Hepatocyte (in vitro differentiated cells): ENCODE measurements at regions not wholly inside any gene's neighbourhood (a gene's known extent, or its start where the extent isn't known, plus 50 kb on each side); places are given as distances from the start of the nearest gene placed in this dataset.

ENCODE experiments used
- DNase-seq: peaks from one replicate; pipeline ENCODE4 v3.0.0-alpha.2; 2016; ENCODE audit warnings: low spot score
- H2AFZ ChIP-seq: fragments of 200-600 bp; sonication (generic); 2 replicates; pipeline ENCODE4 v1.6.0; 2016; ENCODE audit warnings: antibody characterized with exemption, mild to moderate bottlenecking
- H3K27ac ChIP-seq: fragments of 200-600 bp; sonication (generic); 2 replicates; pipeline ENCODE4 v1.5.1; 2016; ENCODE audit warnings: mild to moderate bottlenecking
- H3K27me3 ChIP-seq: fragments of 200-600 bp; sonication (generic); 2 replicates; pipeline ENCODE4 v1.6.1; 2016
- H3K36me3 ChIP-seq: fragments of 200-600 bp; sonication (generic); replicated peaks from 2 replicates; pipeline ENCODE4 v1.5.1; 2016; ENCODE audit warnings: low read depth; ENCODE audit not compliant: insufficient read depth
- H3K4me1 ChIP-seq: fragments of 200-600 bp; sonication (generic); 2 replicates; pipeline ENCODE4 v1.5.1; 2016; ENCODE audit warnings: mild to moderate bottlenecking, moderate library complexity; ENCODE audit not compliant: insufficient read depth
- H3K4me2 ChIP-seq: fragments of 200-600 bp; sonication (generic); 2 replicates; pipeline ENCODE4 v1.6.0; 2016
- H3K4me3 ChIP-seq: fragments of 200-600 bp; sonication (generic); 2 replicates; pipeline ENCODE4 v1.5.1; 2016; ENCODE audit warnings: mild to moderate bottlenecking
- H3K79me2 ChIP-seq: fragments of 200-600 bp; sonication (generic); 2 replicates; pipeline ENCODE4 v1.6.0; 2017; ENCODE audit warnings: mild to moderate bottlenecking
- H3K9me2 ChIP-seq: fragments of 200-600 bp; sonication (generic); replicated peaks from 2 replicates; pipeline ENCODE4 v1.6.0; 2017; ENCODE audit warnings: mild to moderate bottlenecking; ENCODE audit not compliant: insufficient read depth
- H3K9me3 ChIP-seq: fragments of 200-600 bp; sonication (generic); 2 replicates; pipeline ENCODE4 v1.5.1; 2016; ENCODE audit warnings: low read depth, mild to moderate bottlenecking
- H4K20me1 ChIP-seq: fragments of 200-600 bp; sonication (generic); 2 replicates; pipeline ENCODE4 v1.6.0; 2016; ENCODE audit warnings: mild to moderate bottlenecking; ENCODE audit not compliant: insufficient read depth, poor library complexity, severe bottlenecking
- EZH2 ChIP-seq: fragments of 200-600 bp; sonication (generic); IDR thresholded peaks from 2 replicates; pipeline ENCODE4 v1.6.1; 2016; ENCODE audit warnings: antibody characterized with exemption, mild to moderate bottlenecking, borderline replicate concordance
- EZH2phosphoT487 ChIP-seq: fragments of 200-600 bp; sonication (generic); IDR thresholded peaks from one replicate; pipeline ENCODE4 v1.6.1; 2018; ENCODE audit warnings: antibody characterized with exemption, mild to moderate bottlenecking, low read depth, moderate library complexity; ENCODE audit not compliant: unreplicated experiment, severe bottlenecking
- WGBS: methylation state at CpG from one replicate; pipeline ENCODE4 v1.1.6; 2016; ENCODE audit warnings: low lambda C conversion rate; ENCODE audit errors: missing lambda C conversion rate; 5-methylcytosine and 5-hydroxymethylcytosine counted together
- TF ChIP-seq, protein P1 (sequence below): fragments of 200-600 bp; sonication (generic); IDR thresholded peaks from 2 replicates; pipeline ENCODE4 v1.5.1; 2016; ENCODE audit warnings: antibody characterized with exemption, mild to moderate bottlenecking; ENCODE audit not compliant: poor library complexity

DNA sequence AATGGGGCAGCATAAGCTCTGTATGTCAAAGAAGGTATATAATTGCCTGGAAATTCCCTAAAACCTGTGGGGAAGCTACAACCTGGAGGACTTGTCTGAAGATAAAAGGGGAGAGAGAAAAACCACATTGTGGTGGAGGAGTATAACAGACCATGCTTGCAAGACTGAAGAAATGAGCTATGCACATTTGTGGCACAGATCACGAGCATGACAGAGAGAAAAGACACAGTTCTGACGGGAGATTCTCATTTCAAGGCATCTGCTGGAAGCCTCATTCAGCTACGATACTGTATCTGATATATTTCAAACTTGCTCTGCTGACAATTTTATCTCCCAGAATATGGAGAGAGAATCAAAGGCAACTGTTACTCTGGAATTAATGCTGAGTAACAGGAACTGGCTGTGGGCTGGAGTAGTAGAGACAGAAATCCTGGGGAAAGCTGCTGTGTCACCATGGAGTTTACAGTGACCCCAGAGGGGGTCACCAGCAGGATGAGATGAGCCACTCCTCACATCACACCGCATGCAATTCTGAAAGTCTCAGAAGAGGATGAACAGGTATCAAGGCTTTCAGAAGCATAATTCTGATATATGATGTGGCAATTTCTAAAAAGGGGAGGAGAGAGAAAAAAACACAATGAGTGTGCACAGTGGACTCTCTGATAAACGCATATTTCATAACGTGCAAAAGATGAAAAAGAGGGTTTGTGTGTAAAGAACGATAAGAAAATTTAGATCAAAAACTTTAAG lies 528.8 kb downstream of the IRX1 start:
- no peak overlapping the region for H3K4me3 ChIP-seq
- H3K79me2 ChIP-seq = no peaks in the 10 kb centered on the region
- TF ChIP-seq, protein P1, sequence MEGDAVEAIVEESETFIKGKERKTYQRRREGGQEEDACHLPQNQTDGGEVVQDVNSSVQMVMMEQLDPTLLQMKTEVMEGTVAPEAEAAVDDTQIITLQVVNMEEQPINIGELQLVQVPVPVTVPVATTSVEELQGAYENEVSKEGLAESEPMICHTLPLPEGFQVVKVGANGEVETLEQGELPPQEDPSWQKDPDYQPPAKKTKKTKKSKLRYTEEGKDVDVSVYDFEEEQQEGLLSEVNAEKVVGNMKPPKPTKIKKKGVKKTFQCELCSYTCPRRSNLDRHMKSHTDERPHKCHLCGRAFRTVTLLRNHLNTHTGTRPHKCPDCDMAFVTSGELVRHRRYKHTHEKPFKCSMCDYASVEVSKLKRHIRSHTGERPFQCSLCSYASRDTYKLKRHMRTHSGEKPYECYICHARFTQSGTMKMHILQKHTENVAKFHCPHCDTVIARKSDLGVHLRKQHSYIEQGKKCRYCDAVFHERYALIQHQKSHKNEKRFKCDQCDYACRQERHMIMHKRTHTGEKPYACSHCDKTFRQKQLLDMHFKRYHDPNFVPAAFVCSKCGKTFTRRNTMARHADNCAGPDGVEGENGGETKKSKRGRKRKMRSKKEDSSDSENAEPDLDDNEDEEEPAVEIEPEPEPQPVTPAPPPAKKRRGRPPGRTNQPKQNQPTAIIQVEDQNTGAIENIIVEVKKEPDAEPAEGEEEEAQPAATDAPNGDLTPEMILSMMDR = no peak
- TF ChIP-seq EZH2 (no peak), EZH2phosphoT487 (no peak)
- no peaks in the 10 kb centered on the region for H3K4me1 ChIP-seq
- no peak overlapping the region for H3K4me2 ChIP-seq
- H3K27me3 ChIP-seq = no peaks in the 10 kb centered on the region
- 75% methylated on average over 7 of the region's 7 CpGs for WGBS
- no peak overlapping the region for H3K27ac ChIP-seq
- no peak for DNase-seq
- no peak overlapping the region for H2AFZ ChIP-seq
- no peaks in the 10 kb centered on the region for H3K9me2 ChIP-seq
- H4K20me1 ChIP-seq = no peaks in the 10 kb centered on the region
- no peaks in the 10 kb centered on the region for H3K9me3 ChIP-seq
- no peaks in the 10 kb centered on the region for H3K36me3 ChIP-seq

DNA sequence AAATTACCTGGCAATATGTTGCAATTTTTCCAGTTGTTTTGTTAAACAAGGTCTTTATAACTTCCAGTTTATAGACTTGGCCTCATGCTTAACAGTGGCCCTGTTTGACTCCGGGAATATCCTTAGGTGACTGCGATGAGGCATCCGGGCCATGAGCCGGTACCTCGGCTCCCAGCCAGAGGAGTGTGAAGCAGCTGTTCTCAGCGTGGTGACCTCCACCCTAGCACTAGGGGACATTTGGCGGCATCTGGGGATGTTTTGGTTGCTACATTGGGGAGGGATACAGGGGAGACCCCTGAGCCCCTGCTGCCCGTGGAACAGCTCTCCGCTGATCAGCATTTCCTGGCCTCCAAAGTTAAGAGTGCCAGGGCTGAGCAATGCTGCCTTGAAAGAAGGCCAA lies 533.4 kb downstream of the IRX1 start:
- H4K20me1 ChIP-seq = no peaks in the 10 kb centered on the region
- no peaks in the 10 kb centered on the region for H3K9me2 ChIP-seq
- no peak for DNase-seq
- no peaks in the 10 kb centered on the region for H3K9me3 ChIP-seq
- no peak for TF ChIP-seq EZH2
- TF ChIP-seq, protein P1 = no peak
- no peak for TF ChIP-seq EZH2phosphoT487
- WGBS = 91% methylated on average over 9 of the region's 9 CpGs
- no peaks in the 10 kb centered on the region for H3K36me3 ChIP-seq
- no peaks in the 10 kb centered on the region for H3K79me2 ChIP-seq
- no peaks in the 10 kb centered on the region for H3K27me3 ChIP-seq
- H3K4me1 ChIP-seq = no peaks in the 10 kb centered on the region
- H3K4me3 ChIP-seq = no peak overlapping the region
- H2AFZ ChIP-seq = no peak overlapping the region
- H3K27ac ChIP-seq = no peak overlapping the region
- H3K4me2 ChIP-seq = no peak overlapping the region

DNA sequence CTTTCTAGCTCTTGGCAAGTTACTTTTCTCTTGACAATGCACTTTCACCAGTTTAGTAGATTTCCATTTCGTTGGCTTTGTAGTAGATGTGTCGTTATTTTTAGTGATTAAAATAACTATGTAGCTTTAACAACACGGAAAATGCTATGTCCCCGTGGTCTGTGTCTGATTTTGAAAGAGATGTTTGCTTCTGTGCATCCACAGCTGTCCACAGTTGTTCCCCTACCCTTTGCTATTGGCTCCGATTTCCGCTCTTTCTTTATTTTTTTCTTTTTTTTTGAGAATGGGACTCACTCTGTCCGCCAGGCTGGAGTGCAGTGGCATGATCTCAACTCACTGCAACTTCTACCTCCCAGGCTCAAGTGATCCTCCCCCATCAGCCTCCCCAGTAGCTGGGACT lies 533.9 kb downstream of the IRX1 start:
- DNase-seq = no peak
- Histone ChIP-seq H3K4me3 (no peak overlapping the region), H3K79me2 (no peaks in the 10 kb centered on the region), H3K27me3 (no peaks in the 10 kb centered on the region), H3K4me2 (no peak overlapping the region), H3K36me3 (no peaks in the 10 kb centered on the region), H4K20me1 (no peaks in the 10 kb centered on the region), H3K4me1 (no peaks in the 10 kb centered on the region), H3K9me3 (no peaks in the 10 kb centered on the region), H3K9me2 (no peaks in the 10 kb centered on the region), H3K27ac (no peak overlapping the region), H2AFZ (no peak overlapping the region)
- 89% methylated on average over 7 of the region's 7 CpGs for WGBS
- TF ChIP-seq EZH2phosphoT487 = no peak
- TF ChIP-seq, protein P1 = no peak
- TF ChIP-seq EZH2 = no peak
